ENCODE measurements at regions not wholly inside any gene's neighbourhood (a gene's known extent, or its start where the extent isn't known, plus 50 kb on each side); places are given as distances from the start of the nearest gene placed in this dataset.

DNA sequence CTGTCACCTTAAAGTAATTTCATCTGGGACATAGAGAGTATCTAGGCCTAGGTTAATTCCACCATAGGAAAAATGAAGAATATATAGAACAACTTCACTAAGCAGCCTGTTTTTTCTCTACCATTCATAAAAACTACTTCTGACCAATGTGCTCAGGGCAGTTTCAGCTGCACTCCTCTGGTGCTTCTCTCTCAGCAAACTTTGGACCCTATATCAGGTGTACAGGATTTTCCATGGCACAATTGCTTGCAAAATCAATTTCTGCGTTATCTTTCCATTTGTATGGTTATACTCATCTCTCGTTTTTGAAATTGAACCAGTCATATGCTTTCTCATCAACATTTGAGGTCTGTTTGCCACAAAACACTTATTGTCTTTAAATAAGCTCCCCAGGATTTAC, 52.1 kb upstream of the FMR1 start:
- H3K4me3 ChIP-seq (ENCODE audit: low read depth, low read length): no peak overlapping the region
- DNase-seq (ENCODE audit: low read depth): no peak
- TF ChIP-seq, protein P1, sequence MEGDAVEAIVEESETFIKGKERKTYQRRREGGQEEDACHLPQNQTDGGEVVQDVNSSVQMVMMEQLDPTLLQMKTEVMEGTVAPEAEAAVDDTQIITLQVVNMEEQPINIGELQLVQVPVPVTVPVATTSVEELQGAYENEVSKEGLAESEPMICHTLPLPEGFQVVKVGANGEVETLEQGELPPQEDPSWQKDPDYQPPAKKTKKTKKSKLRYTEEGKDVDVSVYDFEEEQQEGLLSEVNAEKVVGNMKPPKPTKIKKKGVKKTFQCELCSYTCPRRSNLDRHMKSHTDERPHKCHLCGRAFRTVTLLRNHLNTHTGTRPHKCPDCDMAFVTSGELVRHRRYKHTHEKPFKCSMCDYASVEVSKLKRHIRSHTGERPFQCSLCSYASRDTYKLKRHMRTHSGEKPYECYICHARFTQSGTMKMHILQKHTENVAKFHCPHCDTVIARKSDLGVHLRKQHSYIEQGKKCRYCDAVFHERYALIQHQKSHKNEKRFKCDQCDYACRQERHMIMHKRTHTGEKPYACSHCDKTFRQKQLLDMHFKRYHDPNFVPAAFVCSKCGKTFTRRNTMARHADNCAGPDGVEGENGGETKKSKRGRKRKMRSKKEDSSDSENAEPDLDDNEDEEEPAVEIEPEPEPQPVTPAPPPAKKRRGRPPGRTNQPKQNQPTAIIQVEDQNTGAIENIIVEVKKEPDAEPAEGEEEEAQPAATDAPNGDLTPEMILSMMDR (IDR thresholded peaks at IDR 0.05; ENCODE audit: insufficient read depth, low read depth, low read length, missing control alignments): no peak

Data from GM12865 (cell line).